Large intestine (tissue), 3 donors: ENCODE measurements at regions not wholly inside any gene's neighbourhood (a gene's known extent, or its start where the extent isn't known, plus 50 kb on each side); places are given as distances from the start of the nearest gene placed in this dataset.

ENCODE experiments used
- DNase-seq, 2 donors: peaks; one replicate each; pipeline versions ENCODE4 v3.0.0 to v3.0.0-alpha.2; 2013
- H3K27ac ChIP-seq: one replicate; pipeline ENCODE4 v1.5.1; 2013; ENCODE audit warnings: low read length
- H3K27me3 ChIP-seq: 2 replicates; pipeline ENCODE4 v1.6.1; 2013; ENCODE audit warnings: low read length; ENCODE audit not compliant: control insufficient read depth, insufficient read depth
- H3K36me3 ChIP-seq: 2 replicates; pipeline ENCODE4 v1.6.1; 2013; ENCODE audit warnings: low read length; ENCODE audit not compliant: control insufficient read depth, insufficient read depth
- H3K4me1 ChIP-seq: one replicate; pipeline ENCODE4 v1.6.1; 2013; ENCODE audit warnings: low read length; ENCODE audit not compliant: control insufficient read depth, insufficient read depth
- H3K4me3 ChIP-seq: one replicate; pipeline ENCODE4 v1.5.1; 2013; ENCODE audit warnings: low read length
- H3K9me3 ChIP-seq: one replicate; pipeline ENCODE4 v1.6.1; 2013; ENCODE audit warnings: mild to moderate bottlenecking, low read depth, low read length, moderate library complexity; ENCODE audit not compliant: control insufficient read depth
- WGBS: methylation state at CpG from one replicate; pipeline ENCODE4 v1.1.5; 2013; ENCODE audit warnings: low lambda C conversion rate; ENCODE audit not compliant: insufficient coverage; 5-methylcytosine and 5-hydroxymethylcytosine counted together

- H3K9me3 ChIP-seq = no peaks in the 10 kb centered on the region
- no peak overlapping the region for H3K4me3 ChIP-seq
- H3K36me3 ChIP-seq = no peaks in the 10 kb centered on the region
- no peak for DNase-seq
- H3K27me3 ChIP-seq = no peaks in the 10 kb centered on the region
- no peaks in the 10 kb centered on the region for H3K4me1 ChIP-seq
- H3K27ac ChIP-seq = no peak overlapping the region
These were observed 1057.8 kb upstream of the CDH2 start for GRCh38 chr18:29234751-29235150.

- no peak overlapping the region for H3K27ac ChIP-seq
- no peaks in the 10 kb centered on the region for H3K9me3 ChIP-seq
- no CpG with 5 or more reads among the region's 1 CpG for WGBS
- no peaks in the 10 kb centered on the region for H3K27me3 ChIP-seq
- no peak overlapping the region for H3K4me3 ChIP-seq
- no peaks in the 10 kb centered on the region for H3K36me3 ChIP-seq
- H3K4me1 ChIP-seq = no peaks in the 10 kb centered on the region
- no peak for DNase-seq
These were observed 1049.3 kb upstream of the CDH2 start for GRCh38 chr18:29226213-29226612.

GRCh38 chr18:29225351-29225750 lies 1048.4 kb upstream of the CDH2 start:
- no peaks in the 10 kb centered on the region for H3K27me3 ChIP-seq
- H3K27ac ChIP-seq = no peak overlapping the region
- no peaks in the 10 kb centered on the region for H3K36me3 ChIP-seq
- no peak overlapping the region for H3K4me3 ChIP-seq
- H3K9me3 ChIP-seq = no peaks in the 10 kb centered on the region
- H3K4me1 ChIP-seq = no peaks in the 10 kb centered on the region
- no peak for DNase-seq

- Histone ChIP-seq H3K27me3 (no peaks in the 10 kb centered on the region), H3K9me3 (no peaks in the 10 kb centered on the region), H3K4me1 (no peaks in the 10 kb centered on the region), H3K27ac (no peak overlapping the region), H3K36me3 (no peaks in the 10 kb centered on the region), H3K4me3 (no peak overlapping the region)
- 100% methylated on average over 1 of the region's 2 CpGs for WGBS
- no peak for DNase-seq
These were observed 1041.2 kb upstream of the CDH2 start for GRCh38 chr18:29218091-29218490.

GRCh38 chr18:29217124-29217915 lies 1040.4 kb upstream of the CDH2 start:
- no peaks in the 10 kb centered on the region for H3K36me3 ChIP-seq
- DNase-seq = no peak
- H3K4me1 ChIP-seq = no peaks in the 10 kb centered on the region

GRCh38 chr18:29198834-29199233 lies 1021.9 kb upstream of the CDH2 start:
- Histone ChIP-seq H3K27me3 (no peaks in the 10 kb centered on the region), H3K9me3 (no peaks in the 10 kb centered on the region), H3K27ac (no peak overlapping the region), H3K4me1 (no peaks in the 10 kb centered on the region), H3K36me3 (no peaks in the 10 kb centered on the region), H3K4me3 (no peak overlapping the region)
- no peak for DNase-seq
- no CpG with 5 or more reads among the region's 3 CpGs for WGBS

More at GRCh38 chr18:29217124-29217915, 1040.4 kb upstream of the CDH2 start:
- H3K27me3 ChIP-seq = no peaks in the 10 kb centered on the region
- WGBS = 92% methylated on average over 1 of the region's 2 CpGs
- H3K4me3 ChIP-seq = no peak overlapping the region
- no peak overlapping the region for H3K27ac ChIP-seq
- H3K9me3 ChIP-seq = no peaks in the 10 kb centered on the region

- H3K27ac ChIP-seq = no peak overlapping the region
- no peaks in the 10 kb centered on the region for H3K9me3 ChIP-seq
- H3K4me3 ChIP-seq = no peak overlapping the region
- H3K36me3 ChIP-seq = no peaks in the 10 kb centered on the region
- no peaks in the 10 kb centered on the region for H3K27me3 ChIP-seq
- WGBS = 91% methylated on average over 3 of the region's 3 CpGs
- DNase-seq = no peak
- H3K4me1 ChIP-seq = no peaks in the 10 kb centered on the region
These were observed 1019.4 kb upstream of the CDH2 start for GRCh38 chr18:29196307-29196706.

- Histone ChIP-seq H3K4me3 (no peak overlapping the region), H3K36me3 (no peaks in the 10 kb centered on the region), H3K27ac (no peak overlapping the region), H3K27me3 (no peaks in the 10 kb centered on the region), H3K9me3 (no peaks in the 10 kb centered on the region), H3K4me1 (no peaks in the 10 kb centered on the region)
- no CpG with 5 or more reads among the region's 3 CpGs for WGBS
- DNase-seq = no peak
These were observed 1014.3 kb upstream of the CDH2 start for GRCh38 chr18:29191263-29191662.

GRCh38 chr18:29188760-29189159 lies 1011.8 kb upstream of the CDH2 start:
- H3K27me3 ChIP-seq = no peaks in the 10 kb centered on the region
- no peaks in the 10 kb centered on the region for H3K36me3 ChIP-seq
- no peak overlapping the region for H3K4me3 ChIP-seq
- H3K9me3 ChIP-seq = no peaks in the 10 kb centered on the region
- DNase-seq = no peak
- H3K27ac ChIP-seq = no peak overlapping the region
- H3K4me1 ChIP-seq = no peaks in the 10 kb centered on the region

GRCh38 chr18:29185801-29186200 lies 1008.9 kb upstream of the CDH2 start:
- Histone ChIP-seq H3K4me1 (no peaks in the 10 kb centered on the region), H3K4me3 (no peak overlapping the region), H3K27ac (no peak overlapping the region), H3K27me3 (no peaks in the 10 kb centered on the region), H3K9me3 (no peaks in the 10 kb centered on the region), H3K36me3 (no peaks in the 10 kb centered on the region)
- no peak for DNase-seq
- WGBS = no CpG with 5 or more reads among the region's 1 CpG

GRCh38 chr18:29184654-29185053 lies 1007.7 kb upstream of the CDH2 start:
- DNase-seq = no peak
- Histone ChIP-seq H3K27ac (no peak overlapping the region), H3K9me3 (no peaks in the 10 kb centered on the region), H3K36me3 (no peaks in the 10 kb centered on the region), H3K4me3 (no peak overlapping the region), H3K4me1 (no peaks in the 10 kb centered on the region), H3K27me3 (no peaks in the 10 kb centered on the region)
- no CpG with 5 or more reads among the region's 7 CpGs for WGBS
